Ishikawa (cell line): ENCODE measurements at regions not wholly inside any gene's neighbourhood (a gene's known extent, or its start where the extent isn't known, plus 50 kb on each side); places are given as distances from the start of the nearest gene placed in this dataset.

ENCODE experiments used
- CEBPB ChIP-seq: IDR thresholded peaks from 2 replicates; pipeline ENCODE4 v1.6.1; 2012
- CREB1 ChIP-seq: IDR thresholded peaks from 2 replicates; pipeline ENCODE4 v1.6.1; 2012; ENCODE audit warnings: low read depth
- EGR1 ChIP-seq: IDR thresholded peaks from 2 replicates; pipeline ENCODE4 v1.6.1; 2012
- EP300 ChIP-seq: IDR thresholded peaks from 2 replicates; pipeline ENCODE4 v1.6.1; 2012; ENCODE audit warnings: borderline replicate concordance
- FOXM1 ChIP-seq: IDR thresholded peaks from 2 replicates; pipeline ENCODE4 v1.6.1; 2012; ENCODE audit warnings: low read depth, borderline replicate concordance
- RAD21 ChIP-seq: IDR thresholded peaks from 2 replicates; pipeline ENCODE4 v1.6.1; 2012; ENCODE audit warnings: low read depth
- TAF1 ChIP-seq: IDR thresholded peaks from 2 replicates; pipeline ENCODE4 v1.6.1; 2012; ENCODE audit warnings: low read depth, mild to moderate bottlenecking
- TCF12 ChIP-seq: IDR thresholded peaks from 2 replicates; pipeline ENCODE4 v1.6.1; 2012; ENCODE audit warnings: low read depth
- TEAD4 ChIP-seq: IDR thresholded peaks from 2 replicates; pipeline ENCODE4 v1.6.1; 2012
- YY1 ChIP-seq: IDR thresholded peaks from 2 replicates; pipeline ENCODE4 v1.6.1; 2012; ENCODE audit warnings: low read depth
- TF ChIP-seq, protein P1 (sequence below): IDR thresholded peaks from 2 replicates; pipeline ENCODE4 v1.6.1; 2012
- TF ChIP-seq, protein P2 (sequence below): IDR thresholded peaks from 2 replicates; pipeline ENCODE4 v1.6.1; 2012; ENCODE audit warnings: low read depth, mild to moderate bottlenecking

DNA sequence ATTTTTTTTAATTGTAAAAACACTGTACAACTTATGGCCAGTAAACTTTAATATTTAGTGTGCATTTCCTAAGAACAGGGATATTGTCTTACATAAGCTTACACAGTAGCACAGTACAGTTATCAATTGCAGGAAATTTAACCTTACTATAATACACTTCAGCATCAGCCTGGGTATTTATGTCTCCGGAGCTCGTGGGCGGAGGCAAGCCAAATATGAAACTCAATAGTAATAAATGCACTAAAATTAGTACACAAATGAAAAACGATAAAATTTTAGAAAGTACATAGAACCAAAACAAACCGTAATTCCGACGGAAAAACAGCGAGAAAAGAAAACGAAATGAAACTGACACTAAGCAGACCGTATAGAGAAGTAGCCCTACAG, 91.2 kb downstream of the ANXA2R start:
- TF ChIP-seq TEAD4 (no peak), RAD21 (no peak), TCF12 (no peak), EGR1 (no peak), YY1 (no peak), FOXM1 (no peak), TAF1 (no peak), CEBPB (no peak), CREB1 (no peak), EP300 (no peak)
- TF ChIP-seq, protein P1, sequence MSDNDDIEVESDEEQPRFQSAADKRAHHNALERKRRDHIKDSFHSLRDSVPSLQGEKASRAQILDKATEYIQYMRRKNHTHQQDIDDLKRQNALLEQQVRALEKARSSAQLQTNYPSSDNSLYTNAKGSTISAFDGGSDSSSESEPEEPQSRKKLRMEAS: no peak
- TF ChIP-seq, protein P2, sequence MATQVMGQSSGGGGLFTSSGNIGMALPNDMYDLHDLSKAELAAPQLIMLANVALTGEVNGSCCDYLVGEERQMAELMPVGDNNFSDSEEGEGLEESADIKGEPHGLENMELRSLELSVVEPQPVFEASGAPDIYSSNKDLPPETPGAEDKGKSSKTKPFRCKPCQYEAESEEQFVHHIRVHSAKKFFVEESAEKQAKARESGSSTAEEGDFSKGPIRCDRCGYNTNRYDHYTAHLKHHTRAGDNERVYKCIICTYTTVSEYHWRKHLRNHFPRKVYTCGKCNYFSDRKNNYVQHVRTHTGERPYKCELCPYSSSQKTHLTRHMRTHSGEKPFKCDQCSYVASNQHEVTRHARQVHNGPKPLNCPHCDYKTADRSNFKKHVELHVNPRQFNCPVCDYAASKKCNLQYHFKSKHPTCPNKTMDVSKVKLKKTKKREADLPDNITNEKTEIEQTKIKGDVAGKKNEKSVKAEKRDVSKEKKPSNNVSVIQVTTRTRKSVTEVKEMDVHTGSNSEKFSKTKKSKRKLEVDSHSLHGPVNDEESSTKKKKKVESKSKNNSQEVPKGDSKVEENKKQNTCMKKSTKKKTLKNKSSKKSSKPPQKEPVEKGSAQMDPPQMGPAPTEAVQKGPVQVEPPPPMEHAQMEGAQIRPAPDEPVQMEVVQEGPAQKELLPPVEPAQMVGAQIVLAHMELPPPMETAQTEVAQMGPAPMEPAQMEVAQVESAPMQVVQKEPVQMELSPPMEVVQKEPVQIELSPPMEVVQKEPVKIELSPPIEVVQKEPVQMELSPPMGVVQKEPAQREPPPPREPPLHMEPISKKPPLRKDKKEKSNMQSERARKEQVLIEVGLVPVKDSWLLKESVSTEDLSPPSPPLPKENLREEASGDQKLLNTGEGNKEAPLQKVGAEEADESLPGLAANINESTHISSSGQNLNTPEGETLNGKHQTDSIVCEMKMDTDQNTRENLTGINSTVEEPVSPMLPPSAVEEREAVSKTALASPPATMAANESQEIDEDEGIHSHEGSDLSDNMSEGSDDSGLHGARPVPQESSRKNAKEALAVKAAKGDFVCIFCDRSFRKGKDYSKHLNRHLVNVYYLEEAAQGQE: no peak
